AG04450 (cell line): ENCODE measurements at regions not wholly inside any gene's neighbourhood (a gene's known extent, or its start where the extent isn't known, plus 50 kb on each side); places are given as distances from the start of the nearest gene placed in this dataset.

Source experiments
- CTCF ChIA-PET: fragments of 300-600, 350-600 bp; formaldehyde crosslinking; extraction: SDS; loops from one replicate; lab custom pipeline; 2022; ENCODE audit warnings: antibody characterized with exemption, inconsistent platforms; lab: Charles Lee
- POLR2A ChIA-PET: fragments of 350-600 bp; formaldehyde crosslinking; extraction: SDS; loops from one replicate; lab custom pipeline; 2021; ENCODE audit warnings: antibody characterized with exemption, inconsistent platforms; lab: Yijun Ruan, JAX
- DNase-seq: peaks from one replicate; pipeline ENCODE4 v3.0.0-alpha.2; 2011; ENCODE audit warnings: low read depth, low spot score
- H3K27ac ChIP-seq: one replicate; pipeline ENCODE4 v1.5.1; 2012; ENCODE audit warnings: low read depth, low read length, control low read depth
- H3K27me3 ChIP-seq: one replicate; pipeline ENCODE4 v1.6.0; 2012; ENCODE audit warnings: low read length; ENCODE audit not compliant: control insufficient read depth, insufficient read depth
- H3K4me3 ChIP-seq: 2 replicates; pipeline ENCODE4 v1.5.1; 2011; ENCODE audit warnings: mild to moderate bottlenecking, low read depth, low read length, control low read depth
- H3K9me3 ChIP-seq: 2 replicates; pipeline ENCODE4 v1.5.1; 2012; ENCODE audit warnings: low read length; ENCODE audit not compliant: control insufficient read depth, insufficient read depth
- TF ChIP-seq, protein P1 (sequence below): IDR thresholded peaks from 2 replicates; pipeline ENCODE4 v1.5.1; 2011; ENCODE audit warnings: low read depth, low read length, control low read depth, inconsistent platforms

DNA sequence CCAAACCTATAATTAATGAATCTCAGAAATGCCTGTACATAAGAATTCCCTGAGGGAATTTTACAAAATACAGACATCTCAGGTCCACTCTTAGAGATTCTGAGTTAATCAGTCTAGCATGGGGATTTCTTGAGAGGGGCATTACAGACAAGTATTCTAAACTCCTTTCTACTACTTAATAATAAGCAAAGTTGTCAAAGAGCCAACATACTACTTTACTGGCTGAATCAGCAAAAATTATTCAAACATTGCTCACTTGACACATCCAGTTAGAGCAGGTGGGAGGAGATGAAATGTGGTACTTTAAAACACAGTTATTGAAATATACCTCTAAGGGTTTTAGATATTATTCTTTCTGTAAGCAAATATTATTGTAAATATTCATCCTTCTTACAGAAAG is 1164.7 kb downstream of the CDY2B start:
- TF ChIP-seq, protein P1, sequence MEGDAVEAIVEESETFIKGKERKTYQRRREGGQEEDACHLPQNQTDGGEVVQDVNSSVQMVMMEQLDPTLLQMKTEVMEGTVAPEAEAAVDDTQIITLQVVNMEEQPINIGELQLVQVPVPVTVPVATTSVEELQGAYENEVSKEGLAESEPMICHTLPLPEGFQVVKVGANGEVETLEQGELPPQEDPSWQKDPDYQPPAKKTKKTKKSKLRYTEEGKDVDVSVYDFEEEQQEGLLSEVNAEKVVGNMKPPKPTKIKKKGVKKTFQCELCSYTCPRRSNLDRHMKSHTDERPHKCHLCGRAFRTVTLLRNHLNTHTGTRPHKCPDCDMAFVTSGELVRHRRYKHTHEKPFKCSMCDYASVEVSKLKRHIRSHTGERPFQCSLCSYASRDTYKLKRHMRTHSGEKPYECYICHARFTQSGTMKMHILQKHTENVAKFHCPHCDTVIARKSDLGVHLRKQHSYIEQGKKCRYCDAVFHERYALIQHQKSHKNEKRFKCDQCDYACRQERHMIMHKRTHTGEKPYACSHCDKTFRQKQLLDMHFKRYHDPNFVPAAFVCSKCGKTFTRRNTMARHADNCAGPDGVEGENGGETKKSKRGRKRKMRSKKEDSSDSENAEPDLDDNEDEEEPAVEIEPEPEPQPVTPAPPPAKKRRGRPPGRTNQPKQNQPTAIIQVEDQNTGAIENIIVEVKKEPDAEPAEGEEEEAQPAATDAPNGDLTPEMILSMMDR: no peak
- no peak overlapping the region for H3K27ac ChIP-seq
- ChIA-PET POLR2A (no interaction called here), CTCF (no interaction called here)
- no peak for DNase-seq
- H3K4me3 ChIP-seq: no peak overlapping the region
- no peaks in the 10 kb centered on the region for H3K9me3 ChIP-seq
- H3K27me3 ChIP-seq: no peaks in the 10 kb centered on the region

DNA sequence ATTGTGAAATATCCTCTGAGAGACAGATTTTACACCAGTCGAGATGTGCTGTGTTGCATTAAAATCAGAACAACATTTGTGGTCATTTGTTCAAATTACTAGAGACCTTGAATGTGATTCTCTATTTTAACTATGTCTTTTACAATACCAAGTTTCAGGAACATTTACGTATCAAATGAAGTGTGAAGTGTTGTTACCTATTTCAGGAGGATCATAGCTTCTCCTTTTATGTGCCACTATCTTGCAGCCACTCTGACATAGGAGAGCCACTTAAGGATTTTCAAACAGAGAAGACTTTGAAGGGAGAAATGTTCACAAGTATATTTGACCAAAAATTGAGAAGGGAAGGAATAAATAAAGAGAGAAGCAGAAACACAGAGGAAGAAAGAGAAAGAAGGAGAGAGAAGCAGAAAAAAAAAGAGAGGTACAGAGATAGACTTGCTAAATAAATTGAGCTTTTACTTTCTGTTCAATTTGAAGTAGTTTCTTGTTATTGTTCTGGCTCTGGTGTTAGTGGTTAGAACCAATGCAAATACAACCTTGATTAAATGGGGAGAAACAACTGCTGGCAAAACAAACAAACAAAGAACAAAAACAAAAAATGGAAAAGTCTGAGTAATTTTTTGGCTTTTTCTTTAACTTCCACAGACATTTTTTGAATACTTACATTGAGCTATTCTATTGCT is 1206.8 kb downstream of the CDY2B start:
- TF ChIP-seq, protein P1: no peak
- no peaks in the 10 kb centered on the region for H3K27me3 ChIP-seq
- H3K27ac ChIP-seq: no peak overlapping the region
- DNase-seq: no peak
- no peak overlapping the region for H3K4me3 ChIP-seq
- ChIA-PET POLR2A (no interaction called here), CTCF (no interaction called here)
- no peaks in the 10 kb centered on the region for H3K9me3 ChIP-seq

DNA sequence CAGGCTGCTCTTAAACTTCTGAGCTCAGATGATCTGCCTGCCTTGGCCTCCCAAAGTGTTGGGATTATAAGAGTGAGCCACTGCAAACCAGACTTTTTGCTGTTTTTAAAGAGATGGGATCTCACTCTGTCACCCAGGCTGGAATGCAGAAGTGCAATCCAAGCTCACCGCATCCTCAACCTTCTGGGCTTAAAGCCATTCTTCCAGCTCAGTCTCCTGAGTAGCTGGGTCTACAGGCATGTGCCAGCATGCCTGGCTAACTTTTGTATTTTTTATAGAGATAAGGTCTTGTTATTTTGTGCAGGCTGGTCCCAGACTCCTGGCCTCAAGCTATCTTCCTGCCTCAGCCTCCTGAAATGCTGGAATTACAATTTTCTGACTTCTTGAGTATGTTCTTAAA is 1211.6 kb downstream of the CDY2B start:
- TF ChIP-seq, protein P1: no peak
- POLR2A ChIA-PET: no interaction called here

DNA sequence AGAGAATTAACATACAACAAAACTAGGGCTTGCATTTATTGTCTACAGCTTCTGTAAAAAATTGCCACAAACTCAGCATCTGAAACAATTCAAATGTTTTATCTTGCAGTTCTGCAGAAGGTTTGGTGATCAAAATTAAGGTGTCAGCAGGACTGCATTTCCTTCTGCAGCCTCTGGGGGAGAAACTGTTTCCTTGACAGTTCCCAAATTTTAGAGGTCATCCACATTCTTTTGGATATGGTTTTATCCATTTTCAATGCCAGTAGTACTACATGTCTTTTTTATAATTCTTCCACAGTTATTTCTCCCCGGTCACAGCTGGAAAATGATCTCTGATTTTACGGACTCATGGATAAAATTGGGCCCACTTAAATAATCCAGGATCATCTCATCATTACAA is 1217.3 kb downstream of the CDY2B start:
- Histone ChIP-seq H3K4me3 (no peak overlapping the region), H3K27me3 (no peaks in the 10 kb centered on the region), H3K9me3 (peaks cover 4% of the 10 kb centered on the region; the same call in 1 of the 2 replicates), H3K27ac (no peak overlapping the region)
- ChIA-PET CTCF (no interaction called here), POLR2A (no interaction called here)
- TF ChIP-seq, protein P1: no peak
- DNase-seq: no peak

More for the DNA sequence above, 1211.6 kb downstream of the CDY2B start:
- Histone ChIP-seq H3K4me3 (no peak overlapping the region), H3K9me3 (peaks cover 4% of the 10 kb centered on the region; the same call in 1 of the 2 replicates), H3K27ac (no peak overlapping the region), H3K27me3 (no peaks in the 10 kb centered on the region)
- DNase-seq: no peak
- CTCF ChIA-PET: no interaction called here

DNA sequence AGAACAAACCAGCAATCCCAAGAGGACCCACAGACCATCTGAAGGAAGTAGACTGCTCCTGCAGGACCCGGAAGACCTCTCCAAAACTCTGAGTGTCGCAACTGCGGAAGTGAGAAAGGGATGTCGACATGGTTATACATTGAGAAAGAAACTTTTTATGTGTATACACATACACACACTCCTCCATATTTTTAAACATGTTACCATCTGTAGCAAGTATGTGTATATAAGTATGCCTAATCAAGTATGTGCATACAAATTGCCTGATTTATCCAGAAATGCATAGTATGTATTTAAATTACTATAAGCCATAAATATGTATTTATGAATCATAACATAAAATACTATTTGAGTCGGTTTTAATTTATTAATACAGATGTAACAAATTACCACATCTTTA is 1220.7 kb downstream of the CDY2B start:
- DNase-seq: no peak
- H3K27me3 ChIP-seq: no peaks in the 10 kb centered on the region
- H3K4me3 ChIP-seq: no peak overlapping the region
- no peaks in the 10 kb centered on the region; the same call in 1 of the 2 replicates for H3K9me3 ChIP-seq
- POLR2A ChIA-PET: no interaction called here
- TF ChIP-seq, protein P1: no peak
- CTCF ChIA-PET: no interaction called here
- no peak overlapping the region for H3K27ac ChIP-seq
